Spleen (tissue), 11 donors: ENCODE measurements at regions not wholly inside any gene's neighbourhood (a gene's known extent, or its start where the extent isn't known, plus 50 kb on each side); places are given as distances from the start of the nearest gene placed in this dataset.

ENCODE experiments used
- DNase-seq: peaks from one replicate; pipeline ENCODE4 v3.0.0-alpha.2; 2020
- H3K27ac ChIP-seq, 8 donors: fragments of 200-600 bp; sonication (generic) in 7 of 8; 1 replicate in 4 of 8; 2 replicates in 4 of 8; pipeline versions ENCODE4 v1.5.0 to v1.8.0; 2016 to 2021; ENCODE audit warnings: inconsistent platforms in 4 of 8, mild to moderate bottlenecking in 4 of 8, moderate library complexity in 1 of 8
- H3K27me3 ChIP-seq, 7 donors: fragments of 200-600 bp; sonication (generic) in 6 of 7; replicated peaks in 1 of 7; 1 replicate in 4 of 7; 2 replicates in 3 of 7; pipeline versions ENCODE4 v1.5.0 to v1.8.0; 2016 to 2021; ENCODE audit warnings: inconsistent platforms in 3 of 7, mild to moderate bottlenecking in 1 of 7
- H3K36me3 ChIP-seq, 6 donors: fragments of 200-600 bp; sonication (generic) in 5 of 6; 1 replicate in 4 of 6; 2 replicates in 2 of 6; pipeline versions ENCODE4 v1.5.0 to v1.8.0; 2016 to 2021; ENCODE audit warnings: inconsistent platforms in 2 of 6
- H3K4me1 ChIP-seq, 6 donors: fragments of 200-600 bp; sonication (generic) in 5 of 6; 1 replicate in 3 of 6; 2 replicates in 3 of 6; pipeline versions ENCODE4 v1.5.0 to v1.8.0; 2016 to 2021; ENCODE audit warnings: inconsistent platforms in 3 of 6
- H3K4me3 ChIP-seq, 8 donors: fragments of 200-600 bp; sonication (generic) in 7 of 8; 1 replicate in 4 of 8; 2 replicates in 4 of 8; pipeline versions ENCODE4 v1.5.0 to v1.8.0; 2016 to 2021; ENCODE audit warnings: inconsistent platforms in 4 of 8, mild to moderate bottlenecking in 4 of 8, moderate library complexity in 2 of 8
- H3K9me3 ChIP-seq, 8 donors: fragments of 200-600 bp; sonication (generic) in 7 of 8; 1 replicate in 4 of 8; 2 replicates in 4 of 8; pipeline versions ENCODE4 v1.5.0 to v1.8.0; 2016 to 2021; ENCODE audit warnings: inconsistent platforms in 4 of 8
- POLR2A ChIP-seq, 3 donors: fragments of 450-650 bp; IDR thresholded peaks; one replicate each; pipeline ENCODE4 v1.5.1; 2017; ENCODE audit warnings: antibody characterized with exemption in 3 of 3, mild to moderate bottlenecking in 1 of 3
- POLR2AphosphoS5 ChIP-seq, 3 donors: sonication (generic); formaldehyde crosslinking; IDR thresholded peaks; one replicate each; pipeline ENCODE4 v1.5.1; 2017; ENCODE audit warnings: antibody characterized with exemption in 3 of 3
- WGBS, 5 donors: extraction: QIAGEN DNeasy Blood & Tissue Kit in 3 of 5; methylation state at CpG; one replicate each; pipeline versions ENCODE4 v1.1.5 to v1.1.7; 2013 to 2018; 5-methylcytosine and 5-hydroxymethylcytosine counted together
- intact Hi-C: fragments of 100-400 bp; cut with DNase I; formaldehyde crosslinking; loops from one replicate; pipeline ENCODE4 v1.15.0; 2023; ENCODE audit warnings: low total_unique reads
- TF ChIP-seq, protein P1 (sequence below), 11 experiments: fragments of 200-600 bp in 7 of 11; fragments of 450-650 bp in 4 of 11; sonication (generic) in 4 of 11; IDR thresholded peaks in 8 of 11; conservative IDR thresholded peaks in 3 of 11; 1 replicate in 7 of 11; 2 replicates in 4 of 11; pipeline versions ENCODE4 v1.4.0 to v1.8.0; 2016 to 2021; ENCODE audit warnings: antibody characterized with exemption in 11 of 11, inconsistent platforms in 4 of 11, mild to moderate bottlenecking in 1 of 11
- donor health status: healthy with polysubstance abuse.
- donor health status: DM: no; HTN: no; CAD: no; lungs with moderate emphysema.
- donor health status: DM: no; HTN: no; CAD: no.
- donor health status: Bipolar disorder and iron deficiency.
- donor health status: healthy.
- donor health status: DM: no; HTN: no; CAD: no.
- donor health status: DM: yes; HTN: yes; CAD: no.

DNA sequence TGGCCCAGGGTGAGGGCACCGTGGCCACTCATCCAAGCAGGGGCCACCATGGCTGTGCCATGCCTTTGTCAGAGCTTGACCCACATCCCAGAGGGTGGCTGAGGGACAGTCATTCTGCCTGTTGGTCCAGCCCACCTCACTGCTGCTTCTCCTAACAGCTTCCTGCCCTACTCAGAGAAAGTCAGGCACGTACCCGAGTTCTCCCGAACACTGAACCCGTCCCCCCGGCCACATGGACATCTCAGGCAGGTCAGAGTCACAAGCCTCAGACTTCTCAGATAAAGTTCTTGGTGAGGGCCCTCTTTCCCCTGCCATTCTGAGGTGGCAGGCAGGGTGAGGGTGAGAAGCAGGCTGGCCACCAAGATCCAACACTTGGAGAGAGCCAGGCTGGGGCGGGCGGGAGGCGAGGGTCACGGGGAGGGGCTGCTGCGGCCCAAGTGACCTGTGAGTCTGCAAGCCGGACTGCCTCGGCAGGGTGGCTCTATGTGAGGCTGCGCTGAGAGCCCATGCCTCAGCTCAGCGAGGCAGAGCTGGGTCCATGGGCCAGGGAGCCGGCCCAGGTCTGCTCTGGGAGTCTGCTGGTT lies 317.8 kb downstream of the TMEM121 start:
- no peaks in the 10 kb centered on the region for H3K9me3 ChIP-seq
- DNase-seq: peak; percentile 68
- intact Hi-C loops: no loop called here

DNA sequence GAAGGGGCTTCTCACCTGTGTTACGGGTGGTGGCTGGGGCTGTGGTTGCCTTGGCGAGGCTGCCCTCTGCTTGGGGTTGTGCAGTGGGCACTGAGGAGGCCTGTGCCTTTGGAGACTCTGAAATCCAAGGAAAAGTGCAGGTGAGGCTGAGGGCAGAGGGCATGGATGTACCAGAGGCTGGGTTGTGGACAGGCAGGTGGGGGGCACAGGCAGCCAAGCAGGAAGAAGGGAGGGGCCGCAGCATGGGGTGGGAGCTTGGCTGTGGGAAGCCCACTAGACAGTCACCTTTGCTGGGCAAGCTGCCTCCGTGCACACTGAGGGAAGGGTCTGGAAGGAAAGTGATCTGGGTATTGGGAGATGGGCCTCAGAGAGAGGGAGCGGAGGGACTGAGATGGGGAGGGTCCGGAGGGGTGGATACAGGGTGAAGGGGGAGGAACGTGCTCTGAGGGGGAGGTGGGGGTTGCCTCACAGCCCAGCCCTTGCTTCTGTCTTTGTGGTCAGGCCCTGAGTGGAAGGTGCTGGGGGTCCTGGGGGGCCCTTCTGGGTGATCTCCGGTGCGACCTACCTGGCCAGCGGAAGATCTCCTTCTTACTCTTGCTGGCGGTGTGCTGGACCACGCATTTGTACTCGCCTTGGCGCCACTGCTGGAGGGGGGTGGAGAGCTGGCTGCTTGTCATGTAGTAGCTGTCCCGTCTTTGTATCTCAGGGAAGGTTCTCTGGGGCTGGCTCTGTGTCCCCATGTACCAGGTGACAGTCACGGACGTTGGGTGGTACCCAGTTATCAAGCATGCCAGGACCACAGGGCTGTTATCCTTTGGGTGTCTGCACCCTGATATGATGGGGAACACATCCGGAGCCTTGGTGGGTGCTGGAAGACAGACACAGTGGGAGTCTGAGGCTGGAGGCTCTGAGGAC lies 318.7 kb downstream of the TMEM121 start:
- WGBS, 5 donors: 87 to 95% (median 89%) methylated on average over 10 to 18 of the region's 18 CpGs
- peaks cover 0 to 68% (median 13%) of the 10 kb centered on the region in 6 donors for H3K36me3 ChIP-seq
- no peak overlapping the region for H3K27ac ChIP-seq
- peaks cover 0 to 2% (median 0%) of the 10 kb centered on the region in 7 donors for H3K27me3 ChIP-seq
- intact Hi-C loops: no loop called here
- no peaks in the 10 kb centered on the region for H3K4me1 ChIP-seq
- peak in 1 of 3 donors; percentile 11 for TF ChIP-seq POLR2AphosphoS5 (IDR thresholded peaks at IDR 0.05)
- TF ChIP-seq, protein P1, sequence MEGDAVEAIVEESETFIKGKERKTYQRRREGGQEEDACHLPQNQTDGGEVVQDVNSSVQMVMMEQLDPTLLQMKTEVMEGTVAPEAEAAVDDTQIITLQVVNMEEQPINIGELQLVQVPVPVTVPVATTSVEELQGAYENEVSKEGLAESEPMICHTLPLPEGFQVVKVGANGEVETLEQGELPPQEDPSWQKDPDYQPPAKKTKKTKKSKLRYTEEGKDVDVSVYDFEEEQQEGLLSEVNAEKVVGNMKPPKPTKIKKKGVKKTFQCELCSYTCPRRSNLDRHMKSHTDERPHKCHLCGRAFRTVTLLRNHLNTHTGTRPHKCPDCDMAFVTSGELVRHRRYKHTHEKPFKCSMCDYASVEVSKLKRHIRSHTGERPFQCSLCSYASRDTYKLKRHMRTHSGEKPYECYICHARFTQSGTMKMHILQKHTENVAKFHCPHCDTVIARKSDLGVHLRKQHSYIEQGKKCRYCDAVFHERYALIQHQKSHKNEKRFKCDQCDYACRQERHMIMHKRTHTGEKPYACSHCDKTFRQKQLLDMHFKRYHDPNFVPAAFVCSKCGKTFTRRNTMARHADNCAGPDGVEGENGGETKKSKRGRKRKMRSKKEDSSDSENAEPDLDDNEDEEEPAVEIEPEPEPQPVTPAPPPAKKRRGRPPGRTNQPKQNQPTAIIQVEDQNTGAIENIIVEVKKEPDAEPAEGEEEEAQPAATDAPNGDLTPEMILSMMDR (IDR thresholded peaks at IDR 0.05 in 8 of 11, conservative IDR thresholded peaks at IDR 0.05 in 3 of 11): no peak
- H3K9me3 ChIP-seq: no peaks in the 10 kb centered on the region
- H3K4me3 ChIP-seq: no peak overlapping the region
- peak; percentile 70 for DNase-seq

More for the DNA sequence above, 317.8 kb downstream of the TMEM121 start:
- no peak for TF ChIP-seq POLR2AphosphoS5 (IDR thresholded peaks at IDR 0.05)
- TF ChIP-seq, protein P1 (IDR thresholded peaks at IDR 0.05 in 8 of 11, conservative IDR thresholded peaks at IDR 0.05 in 3 of 11): no peak
- Histone ChIP-seq H3K4me3 (no peak overlapping the region), H3K27ac (no peak overlapping the region), H3K4me1 (no peaks in the 10 kb centered on the region), H3K36me3 (peaks cover 0 to 78% (median 13%) of the 10 kb centered on the region in 6 donors), H3K27me3 (peaks cover 0 to 5% (median 0%) of the 10 kb centered on the region in 7 donors)
- WGBS, 5 donors: 91 to 94% (median 92%) methylated on average over 8 to 16 of the region's 16 CpGs

DNA sequence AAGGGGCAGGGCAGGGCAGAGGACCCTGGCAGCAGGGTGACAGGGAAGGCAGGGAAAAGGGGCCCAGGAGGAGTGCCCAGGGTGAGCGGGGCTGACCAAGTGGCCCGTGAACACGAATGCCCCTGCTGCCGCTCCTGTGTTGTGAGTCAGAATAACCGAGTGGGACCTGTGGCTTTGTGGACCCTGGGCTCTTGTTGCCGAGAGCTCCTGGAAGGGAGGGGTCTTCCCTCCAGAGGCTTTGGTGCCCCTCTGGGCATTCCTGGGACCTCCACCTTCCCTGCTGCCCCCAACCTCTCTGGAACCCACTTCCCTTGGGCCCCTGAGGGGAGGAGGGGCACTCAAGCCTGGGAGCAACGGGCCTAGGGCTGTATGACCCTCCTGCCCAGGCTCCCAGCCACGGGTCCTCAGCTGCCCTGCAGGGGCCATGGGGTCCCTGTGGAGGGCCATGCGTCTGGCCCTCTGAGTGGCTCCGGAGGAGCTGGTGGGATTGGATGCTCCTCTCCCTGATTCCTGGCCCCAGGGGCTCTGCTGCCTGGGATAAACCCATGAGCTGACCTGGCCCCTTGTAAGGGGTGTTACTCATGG lies 319.4 kb downstream of the TMEM121 start:
- Histone ChIP-seq H3K27me3 (no peaks in the 10 kb centered on the region), H3K27ac (no peak overlapping the region), H3K4me1 (no peaks in the 10 kb centered on the region), H3K9me3 (no peaks in the 10 kb centered on the region), H3K4me3 (no peak overlapping the region), H3K36me3 (peaks cover 0 to 61% (median 11%) of the 10 kb centered on the region in 6 donors)
- intact Hi-C loops: no loop called here
- peak; percentile 67 for DNase-seq
- TF ChIP-seq, protein P1 (IDR thresholded peaks at IDR 0.05 in 8 of 11, conservative IDR thresholded peaks at IDR 0.05 in 3 of 11): no peak
- peak in 1 of 3 donors; percentile 67 for TF ChIP-seq POLR2AphosphoS5 (IDR thresholded peaks at IDR 0.05)
- 79 to 94% (median 83%) methylated on average over 8 to 10 of the region's 10 CpGs for WGBS, 5 donors

DNA sequence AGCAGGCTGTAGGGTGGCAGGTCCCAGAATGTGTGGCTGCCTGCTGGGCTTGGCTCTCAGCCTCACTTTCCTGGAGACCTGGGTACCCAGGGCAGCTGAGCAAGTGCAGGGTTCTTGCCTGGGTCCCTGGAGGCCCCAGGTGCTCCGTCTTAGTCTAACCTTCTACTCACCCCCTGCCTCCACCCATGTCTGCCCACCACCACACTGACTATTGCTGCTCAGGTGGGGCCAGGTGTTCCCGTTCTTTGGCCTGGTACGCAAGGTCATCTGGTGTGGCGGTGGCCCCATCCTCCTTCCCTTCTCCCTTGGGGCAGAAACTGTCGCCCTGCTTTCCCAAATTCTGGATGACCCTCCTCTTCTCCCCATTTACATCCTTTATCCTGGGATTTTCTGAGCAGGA lies 319.9 kb downstream of the TMEM121 start:
- Histone ChIP-seq H3K4me1 (no peaks in the 10 kb centered on the region), H3K27ac (no peak overlapping the region), H3K9me3 (no peaks in the 10 kb centered on the region), H3K36me3 (peaks cover 0 to 60% (median 9%) of the 10 kb centered on the region in 6 donors), H3K27me3 (no peaks in the 10 kb centered on the region), H3K4me3 (no peak overlapping the region)
- intact Hi-C loops: no loop called here
- WGBS, 5 donors: 80 to 92% (median 88%) methylated on average over 5 of the region's 5 CpGs
- DNase-seq: peak; percentile 58
- TF ChIP-seq POLR2AphosphoS5 (IDR thresholded peaks at IDR 0.05): peak in 1 of 3 donors; percentile 2
- no peak for TF ChIP-seq POLR2A (IDR thresholded peaks at IDR 0.05)
- TF ChIP-seq, protein P1 (IDR thresholded peaks at IDR 0.05 in 8 of 11, conservative IDR thresholded peaks at IDR 0.05 in 3 of 11): no peak
